ENCODE measurements at regions not wholly inside any gene's neighbourhood (a gene's known extent, or its start where the extent isn't known, plus 50 kb on each side); places are given as distances from the start of the nearest gene placed in this dataset.

GRCh38 chr2:49798570-49798969 lies 644.3 kb upstream of the FSHR start:
- Mint-ChIP-seq H3K4me3 (ENCODE audit: unreplicated experiment) (no peak overlapping the region), H3K9me3 (ENCODE audit: unreplicated experiment) (peaks cover 30% of the 10 kb centered on the region), H3K27ac (ENCODE audit: unreplicated experiment) (no peak overlapping the region), H3K36me3 (ENCODE audit: unreplicated experiment) (no peaks in the 10 kb centered on the region), H3K27me3 (ENCODE audit: unreplicated experiment) (no peaks in the 10 kb centered on the region), H3K4me1 (ENCODE audit: unreplicated experiment) (no peaks in the 10 kb centered on the region)
- no peak for TF ChIP-seq CTCF (IDR thresholded peaks at IDR 0.05)
- DNase-seq (ENCODE audit: extremely low spot score, unreplicated experiment): no peak

DNA sequence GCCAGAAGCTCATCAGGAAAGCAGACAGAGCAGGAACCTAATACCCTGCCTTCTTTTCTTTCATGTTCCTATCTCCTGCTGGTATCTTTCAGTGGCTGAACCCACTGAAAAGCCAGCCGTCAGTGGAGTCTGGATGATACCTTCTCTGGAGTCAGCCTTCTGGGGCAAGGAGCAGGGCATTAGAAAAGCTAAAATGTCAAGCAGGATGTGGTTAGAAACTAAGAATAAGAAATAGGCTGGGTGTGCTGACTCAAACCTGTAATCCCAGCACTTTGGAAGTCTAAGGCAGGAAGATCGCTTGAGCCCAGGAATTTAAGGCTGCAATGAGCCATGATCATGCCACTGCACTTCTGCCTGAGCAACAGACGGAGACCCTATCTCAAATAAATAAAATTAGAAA lies 642.0 kb upstream of the FSHR start:
- no peak for DNase-seq (ENCODE audit: extremely low spot score, unreplicated experiment)
- Mint-ChIP-seq H3K36me3 (ENCODE audit: unreplicated experiment) (no peaks in the 10 kb centered on the region), H3K4me3 (ENCODE audit: unreplicated experiment) (no peak overlapping the region), H3K9me3 (ENCODE audit: unreplicated experiment) (peaks cover 17% of the 10 kb centered on the region), H3K27ac (ENCODE audit: unreplicated experiment) (no peak overlapping the region), H3K4me1 (ENCODE audit: unreplicated experiment) (no peaks in the 10 kb centered on the region), H3K27me3 (ENCODE audit: unreplicated experiment) (no peaks in the 10 kb centered on the region)
- TF ChIP-seq CTCF (IDR thresholded peaks at IDR 0.05): no peak

GRCh38 chr2:49794396-49794795 lies 640.1 kb upstream of the FSHR start:
- no peak for TF ChIP-seq CTCF (IDR thresholded peaks at IDR 0.05)
- no peak overlapping the region for H3K27ac Mint-ChIP-seq (ENCODE audit: unreplicated experiment)
- peaks cover 20% of the 10 kb centered on the region for H3K9me3 Mint-ChIP-seq (ENCODE audit: unreplicated experiment)
- H3K4me1 Mint-ChIP-seq (ENCODE audit: unreplicated experiment): no peaks in the 10 kb centered on the region
- no peak for DNase-seq (ENCODE audit: extremely low spot score, unreplicated experiment)
- no peak overlapping the region for H3K4me3 Mint-ChIP-seq (ENCODE audit: unreplicated experiment)
- no peaks in the 10 kb centered on the region for H3K36me3 Mint-ChIP-seq (ENCODE audit: unreplicated experiment)
- H3K27me3 Mint-ChIP-seq (ENCODE audit: unreplicated experiment): no peaks in the 10 kb centered on the region

GRCh38 chr2:49788300-49788699 lies 634.0 kb upstream of the FSHR start:
- no peak for DNase-seq (ENCODE audit: extremely low spot score, unreplicated experiment)
- no peak overlapping the region for H3K4me3 Mint-ChIP-seq (ENCODE audit: unreplicated experiment)
- peaks cover 22% of the 10 kb centered on the region for H3K9me3 Mint-ChIP-seq (ENCODE audit: unreplicated experiment)
- H3K36me3 Mint-ChIP-seq (ENCODE audit: unreplicated experiment): no peaks in the 10 kb centered on the region
- no peak for TF ChIP-seq CTCF (IDR thresholded peaks at IDR 0.05)
- H3K4me1 Mint-ChIP-seq (ENCODE audit: unreplicated experiment): no peaks in the 10 kb centered on the region
- H3K27me3 Mint-ChIP-seq (ENCODE audit: unreplicated experiment): no peaks in the 10 kb centered on the region
- H3K27ac Mint-ChIP-seq (ENCODE audit: unreplicated experiment): no peak overlapping the region

GRCh38 chr2:49780949-49781348 lies 626.6 kb upstream of the FSHR start:
- no peaks in the 10 kb centered on the region for H3K36me3 Mint-ChIP-seq (ENCODE audit: unreplicated experiment)
- no peaks in the 10 kb centered on the region for H3K4me1 Mint-ChIP-seq (ENCODE audit: unreplicated experiment)
- peaks cover 12% of the 10 kb centered on the region for H3K9me3 Mint-ChIP-seq (ENCODE audit: unreplicated experiment)
- TF ChIP-seq CTCF (IDR thresholded peaks at IDR 0.05): no peak
- H3K4me3 Mint-ChIP-seq (ENCODE audit: unreplicated experiment): no peak overlapping the region
- no peak for DNase-seq (ENCODE audit: extremely low spot score, unreplicated experiment)
- no peak overlapping the region for H3K27ac Mint-ChIP-seq (ENCODE audit: unreplicated experiment)
- no peaks in the 10 kb centered on the region for H3K27me3 Mint-ChIP-seq (ENCODE audit: unreplicated experiment)
